Activated T-helper 1 cell treated with anti-CD3 and anti-CD28 coated beads, Interleukin-12 subunit alpha, Interleukin-12 subunit beta, Interleukin-2, Interleukin-4 antibody, amounts not matched to agents 30 ng/mL and 10 ng/mL and 1 ng/mL, durations not matched to agents 14 hours and 24 hours and 36 hours (primary cell): ENCODE measurements at regions not wholly inside any gene's neighbourhood (a gene's known extent, or its start where the extent isn't known, plus 50 kb on each side); places are given as distances from the start of the nearest gene placed in this dataset.

Experiments used
- DNase-seq: peaks from one replicate; pipeline ENCODE4 v3.0.0; 2021; ENCODE audit warnings: low spot score
- H3K27ac Mint-ChIP-seq: one replicate; pipeline ENCODE4 v1.8.0; 2021; ENCODE audit warnings: mild to moderate bottlenecking, mixed read lengths
- H3K27me3 Mint-ChIP-seq: one replicate; pipeline ENCODE4 v1.8.0; 2022; ENCODE audit warnings: mild to moderate bottlenecking, moderate library complexity, mixed read lengths; ENCODE audit not compliant: insufficient read depth
- H3K36me3 Mint-ChIP-seq: one replicate; pipeline ENCODE4 v1.8.0; 2021; ENCODE audit warnings: low read depth, mixed read lengths
- H3K4me1 Mint-ChIP-seq: one replicate; pipeline ENCODE4 v1.8.0; 2021; ENCODE audit warnings: low read depth, mixed read lengths
- H3K4me3 Mint-ChIP-seq: one replicate; pipeline ENCODE4 v1.8.0; 2021; ENCODE audit warnings: mild to moderate bottlenecking, moderate library complexity, mixed read lengths
- H3K9me3 Mint-ChIP-seq: one replicate; pipeline ENCODE4 v1.8.0; 2021; ENCODE audit warnings: mixed read lengths
- intact Hi-C: fragments of 100-400 bp; cut with micrococcal nuclease; formaldehyde crosslinking; loops from one replicate; pipeline ENCODE4 v1.15.1; 2024

DNA sequence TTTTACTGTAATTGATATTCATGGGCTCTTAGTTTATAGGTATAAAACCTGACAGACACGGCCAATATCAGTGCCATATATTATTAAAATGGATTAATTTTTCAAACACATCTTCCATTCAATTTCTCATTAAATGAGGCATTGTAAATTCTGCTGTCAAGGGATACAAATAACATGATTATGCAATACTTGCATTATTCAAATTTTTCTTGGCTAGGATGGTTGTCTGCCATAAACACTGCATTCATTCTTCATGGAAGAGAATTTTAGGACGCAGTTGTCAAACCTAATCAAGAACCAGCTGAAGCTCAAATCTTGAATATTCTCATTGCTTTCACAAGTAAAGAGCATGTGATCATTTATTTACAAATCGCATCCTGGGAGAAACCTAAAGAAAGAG, 255.6 kb downstream of the RDH14 start:
- Mint-ChIP-seq H3K9me3 (no peaks in the 10 kb centered on the region), H3K36me3 (no peaks in the 10 kb centered on the region), H3K4me3 (no peak overlapping the region), H3K4me1 (no peaks in the 10 kb centered on the region), H3K27ac (no peak overlapping the region), H3K27me3 (peaks cover 1% of the 10 kb centered on the region)
- intact Hi-C loops = no loop called here
- DNase-seq = no peak

GRCh38 chr2:18301421-18302139, 258.9 kb downstream of the RDH14 start:
- Mint-ChIP-seq H3K36me3 (no peaks in the 10 kb centered on the region), H3K4me3 (no peak overlapping the region), H3K9me3 (no peaks in the 10 kb centered on the region), H3K27ac (no peak overlapping the region), H3K27me3 (peaks cover 1% of the 10 kb centered on the region), H3K4me1 (no peaks in the 10 kb centered on the region)
- intact Hi-C loops = no loop called here
- no peak for DNase-seq

DNA sequence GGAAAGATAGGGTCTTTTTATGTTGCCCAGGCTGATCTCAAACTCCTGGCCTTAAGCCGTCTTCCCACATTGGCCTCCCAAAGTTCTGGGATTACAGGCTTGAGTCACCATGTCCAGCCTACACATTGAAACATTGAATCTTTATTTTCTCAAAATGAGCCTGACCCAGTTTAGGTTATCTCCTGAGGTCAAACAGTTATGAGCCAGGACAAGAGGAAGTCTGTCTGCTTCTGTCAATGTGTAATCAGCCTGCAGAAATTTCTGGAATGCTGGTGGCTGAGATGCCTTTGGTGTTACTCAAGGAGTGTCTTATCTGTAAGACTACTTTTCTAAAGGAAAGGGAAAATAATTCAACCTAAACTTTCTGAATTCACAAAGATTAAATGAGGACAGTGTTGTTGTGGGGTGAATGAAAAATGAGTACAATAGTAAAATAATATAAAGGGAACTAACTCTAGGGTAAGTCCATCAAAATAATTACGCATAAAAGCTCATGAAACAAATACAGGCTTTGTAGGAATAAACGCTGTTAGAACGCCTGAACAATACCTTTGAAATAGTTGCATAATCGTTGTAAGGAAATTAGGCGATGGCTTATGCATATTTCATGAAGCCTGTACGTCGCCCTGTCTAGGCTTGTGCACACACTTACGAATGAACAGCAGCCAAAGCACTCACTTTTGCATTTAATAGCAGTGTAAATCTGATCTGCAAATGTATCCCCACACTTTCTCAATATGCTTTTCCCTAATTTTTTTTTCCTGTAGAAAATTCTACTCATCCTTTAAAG, 260.8 kb downstream of the RDH14 start:
- no peak overlapping the region for H3K27ac Mint-ChIP-seq
- H3K4me1 Mint-ChIP-seq = no peaks in the 10 kb centered on the region
- no peaks in the 10 kb centered on the region for H3K36me3 Mint-ChIP-seq
- intact Hi-C loops = no loop called here
- no peak for DNase-seq
- H3K27me3 Mint-ChIP-seq = no peaks in the 10 kb centered on the region
- H3K9me3 Mint-ChIP-seq = no peaks in the 10 kb centered on the region
- H3K4me3 Mint-ChIP-seq = no peak overlapping the region

- no peaks in the 10 kb centered on the region for H3K36me3 Mint-ChIP-seq
Measured at GRCh38 chr2:18297534-18298058, 262.9 kb downstream of the RDH14 start.

GRCh38 chr2:18290386-18290785, 270.1 kb downstream of the RDH14 start:
- Mint-ChIP-seq H3K27ac (no peak overlapping the region), H3K4me3 (no peak overlapping the region), H3K9me3 (no peaks in the 10 kb centered on the region), H3K36me3 (no peaks in the 10 kb centered on the region), H3K27me3 (no peaks in the 10 kb centered on the region), H3K4me1 (no peaks in the 10 kb centered on the region)
- intact Hi-C loops = no loop called here
- DNase-seq = no peak

More at GRCh38 chr2:18297534-18298058, 262.9 kb downstream of the RDH14 start:
- Mint-ChIP-seq H3K27ac (no peak overlapping the region), H3K9me3 (no peaks in the 10 kb centered on the region), H3K27me3 (no peaks in the 10 kb centered on the region), H3K4me3 (no peak overlapping the region), H3K4me1 (no peaks in the 10 kb centered on the region)
- no peak for DNase-seq
- intact Hi-C loops = no loop called here

DNA sequence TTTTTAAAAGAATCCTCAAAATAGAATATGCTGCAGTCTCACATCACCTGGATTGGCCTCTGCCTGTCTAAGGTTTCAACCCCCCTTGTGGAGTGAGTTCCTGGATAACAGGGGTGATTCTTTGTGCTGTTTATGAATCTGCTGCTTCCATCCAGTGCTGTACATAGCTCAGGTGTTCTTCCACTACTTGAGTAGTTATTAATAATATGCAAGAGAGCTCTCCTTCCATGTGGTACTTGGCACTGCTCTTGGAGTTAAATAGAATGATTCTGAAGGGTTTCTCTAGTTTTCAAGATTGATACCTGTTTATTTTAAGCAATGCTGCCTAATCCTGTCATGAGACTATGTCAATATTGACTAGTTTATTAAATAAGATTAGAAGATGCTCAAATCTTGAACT, 273.6 kb downstream of the RDH14 start:
- Mint-ChIP-seq H3K27ac (no peak overlapping the region), H3K9me3 (no peaks in the 10 kb centered on the region), H3K36me3 (no peaks in the 10 kb centered on the region), H3K4me1 (no peaks in the 10 kb centered on the region), H3K4me3 (no peak overlapping the region), H3K27me3 (no peaks in the 10 kb centered on the region)
- intact Hi-C loops = no loop called here
- no peak for DNase-seq

DNA sequence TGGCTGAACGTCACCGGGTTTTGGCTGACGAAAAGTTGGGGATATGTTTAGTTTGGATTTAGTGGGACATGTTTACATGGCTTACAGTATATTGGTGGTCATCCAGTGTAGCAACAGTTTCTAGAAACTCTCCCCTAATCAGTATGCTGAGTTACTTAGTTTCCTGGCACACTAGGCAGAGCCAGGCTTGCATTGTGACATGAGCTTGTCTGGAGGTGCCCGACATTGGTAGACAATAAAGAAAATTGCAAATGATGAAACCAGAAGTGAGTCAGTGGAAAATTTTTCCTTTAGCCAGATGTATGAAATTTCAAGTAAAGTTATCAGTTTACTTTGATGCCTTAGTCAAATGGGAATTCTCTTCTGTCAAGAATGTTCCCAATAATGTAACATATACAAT, 276.1 kb downstream of the RDH14 start:
- no peaks in the 10 kb centered on the region for H3K9me3 Mint-ChIP-seq
- intact Hi-C loops = no loop called here
- H3K4me1 Mint-ChIP-seq = no peaks in the 10 kb centered on the region
- H3K36me3 Mint-ChIP-seq = no peaks in the 10 kb centered on the region
- H3K27ac Mint-ChIP-seq = no peak overlapping the region
- no peak overlapping the region for H3K4me3 Mint-ChIP-seq
- DNase-seq = no peak
- no peaks in the 10 kb centered on the region for H3K27me3 Mint-ChIP-seq

DNA sequence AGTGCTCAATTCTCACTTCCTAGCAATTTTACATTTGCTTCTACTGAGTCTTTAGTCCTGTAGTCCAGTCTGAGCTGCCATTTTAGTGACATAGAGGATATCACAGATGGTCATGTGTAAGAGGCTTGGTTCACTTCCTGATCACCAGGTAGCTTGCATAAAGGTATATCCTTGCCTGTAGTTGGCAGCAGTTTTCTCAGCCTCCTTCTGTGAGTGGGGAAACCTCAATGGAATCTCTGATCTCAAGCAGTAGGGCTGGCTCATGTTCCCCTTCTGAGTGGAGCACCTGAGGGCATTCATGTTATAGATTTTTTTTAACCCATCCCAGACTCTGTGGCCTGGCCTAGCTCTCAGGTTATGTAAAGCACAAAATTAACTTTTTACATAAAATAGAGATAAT, 278.4 kb downstream of the RDH14 start:
- Mint-ChIP-seq H3K4me3 (no peak overlapping the region), H3K9me3 (no peaks in the 10 kb centered on the region), H3K36me3 (no peaks in the 10 kb centered on the region), H3K27me3 (no peaks in the 10 kb centered on the region), H3K27ac (no peak overlapping the region), H3K4me1 (no peaks in the 10 kb centered on the region)
- no peak for DNase-seq
- intact Hi-C loops = no loop called here

DNA sequence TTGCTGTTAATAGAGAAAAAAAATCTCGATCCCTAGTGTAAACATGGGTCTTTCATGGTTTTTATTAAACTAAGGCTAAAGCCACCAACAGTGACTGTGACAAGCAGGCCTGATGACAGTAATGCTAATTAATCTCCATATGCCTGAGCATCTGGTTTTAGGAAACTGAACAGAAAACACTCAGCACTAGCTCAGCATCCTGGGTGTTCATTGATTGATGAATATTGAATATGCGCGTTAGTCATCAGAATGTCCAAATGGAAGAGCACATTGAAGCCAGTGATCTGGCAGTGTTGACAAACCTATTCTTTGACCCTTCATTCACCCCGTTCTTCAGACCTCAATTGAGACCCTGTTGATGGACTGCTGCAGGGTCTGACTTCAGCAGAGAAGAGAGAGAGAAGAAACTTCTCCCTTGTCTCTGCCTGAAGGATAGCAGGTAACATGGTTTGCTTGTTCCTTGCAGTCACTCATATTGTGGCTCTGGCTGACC, 283.8 kb downstream of the RDH14 start:
- Mint-ChIP-seq H3K27ac (no peak overlapping the region), H3K4me1 (no peaks in the 10 kb centered on the region), H3K27me3 (no peaks in the 10 kb centered on the region), H3K36me3 (no peaks in the 10 kb centered on the region), H3K9me3 (no peaks in the 10 kb centered on the region), H3K4me3 (no peak overlapping the region)
- intact Hi-C loops = no loop called here
- no peak for DNase-seq

GRCh38 chr2:18273205-18273604, 287.2 kb downstream of the RDH14 start:
- no peak for DNase-seq
- no peaks in the 10 kb centered on the region for H3K27me3 Mint-ChIP-seq
- no peak overlapping the region for H3K27ac Mint-ChIP-seq
- H3K4me1 Mint-ChIP-seq = no peaks in the 10 kb centered on the region
- intact Hi-C loops = no loop called here
- no peaks in the 10 kb centered on the region for H3K9me3 Mint-ChIP-seq
- no peaks in the 10 kb centered on the region for H3K36me3 Mint-ChIP-seq
- H3K4me3 Mint-ChIP-seq = no peak overlapping the region

GRCh38 chr2:18272148-18272494, 288.3 kb downstream of the RDH14 start:
- no peaks in the 10 kb centered on the region for H3K27me3 Mint-ChIP-seq
- intact Hi-C loops = no loop called here

DNA sequence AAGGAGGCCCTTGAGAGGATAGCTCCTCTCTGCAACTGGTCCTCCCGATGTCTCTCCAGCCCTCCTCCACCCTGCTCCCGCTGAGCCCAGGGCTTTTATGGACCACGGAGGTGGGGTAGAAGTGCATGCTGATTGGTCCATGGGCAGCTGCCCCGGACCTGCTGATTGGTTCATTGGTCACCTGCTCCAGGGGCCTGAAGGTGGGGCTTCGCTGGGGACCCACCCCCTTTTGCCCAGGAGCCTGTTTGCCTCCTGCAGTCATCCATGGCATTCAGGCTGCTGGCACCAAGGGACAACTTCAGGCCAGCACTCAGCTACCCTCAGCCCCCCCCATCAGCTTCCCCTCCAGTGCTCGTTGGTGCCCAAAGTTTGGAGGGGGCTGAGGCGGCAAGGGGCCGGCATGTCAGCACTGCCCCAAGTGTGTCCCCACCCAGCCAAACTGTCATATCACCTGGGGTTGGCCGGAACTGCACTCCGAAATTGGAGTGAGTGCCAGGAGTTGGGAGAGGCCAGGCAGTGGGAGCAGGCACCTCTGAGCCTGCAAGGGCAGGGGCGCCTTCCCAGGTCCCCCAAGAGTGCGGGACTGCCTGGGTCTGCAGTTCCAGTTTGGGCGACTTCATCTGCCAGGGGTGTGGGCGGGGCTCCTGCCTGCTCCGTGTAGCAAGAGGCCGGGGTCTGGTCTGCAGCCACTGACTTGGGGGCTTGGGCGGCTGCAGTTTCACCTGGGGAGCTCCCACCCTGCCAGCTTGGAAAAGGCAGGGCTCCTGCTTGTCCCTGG, 288.9 kb downstream of the RDH14 start:
- no peak for DNase-seq
- H3K36me3 Mint-ChIP-seq = no peaks in the 10 kb centered on the region
- intact Hi-C loops = no loop called here
- H3K27me3 Mint-ChIP-seq = no peaks in the 10 kb centered on the region
- H3K4me1 Mint-ChIP-seq = no peaks in the 10 kb centered on the region
- H3K27ac Mint-ChIP-seq = no peak overlapping the region
- no peaks in the 10 kb centered on the region for H3K9me3 Mint-ChIP-seq
- H3K4me3 Mint-ChIP-seq = no peak overlapping the region

More at GRCh38 chr2:18272148-18272494, 288.3 kb downstream of the RDH14 start:
- H3K9me3 Mint-ChIP-seq = no peaks in the 10 kb centered on the region
- DNase-seq = no peak
- no peaks in the 10 kb centered on the region for H3K36me3 Mint-ChIP-seq
- no peak overlapping the region for H3K4me3 Mint-ChIP-seq
- no peaks in the 10 kb centered on the region for H3K4me1 Mint-ChIP-seq
- no peak overlapping the region for H3K27ac Mint-ChIP-seq

DNA sequence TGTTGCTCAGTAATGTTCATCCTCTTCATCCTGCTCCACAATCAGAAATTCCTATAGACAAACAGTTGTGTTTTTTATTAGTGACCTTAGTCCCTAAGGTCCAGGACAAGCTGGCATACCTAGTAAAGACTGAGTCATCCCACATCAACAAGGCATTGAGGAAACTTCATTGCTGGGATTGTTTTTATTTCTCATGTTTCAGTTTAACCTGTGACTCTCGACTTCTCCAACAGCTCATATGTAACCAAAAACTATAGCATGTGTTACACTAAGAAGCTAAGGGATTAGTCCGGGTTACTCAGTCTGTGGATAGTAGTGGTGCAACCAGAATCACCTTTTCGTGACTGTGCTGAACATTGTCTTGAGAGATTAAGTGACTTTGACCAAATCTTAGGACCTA, 292.1 kb downstream of the RDH14 start:
- no peak overlapping the region for H3K4me3 Mint-ChIP-seq

More for the DNA sequence above, 292.1 kb downstream of the RDH14 start:
- DNase-seq = no peak
- H3K4me1 Mint-ChIP-seq = no peaks in the 10 kb centered on the region
- H3K9me3 Mint-ChIP-seq = no peaks in the 10 kb centered on the region
- no peaks in the 10 kb centered on the region for H3K36me3 Mint-ChIP-seq
- H3K27ac Mint-ChIP-seq = no peak overlapping the region
- intact Hi-C loops = no loop called here
- no peaks in the 10 kb centered on the region for H3K27me3 Mint-ChIP-seq
